Pancreas (tissue), 10 donors: ENCODE measurements at regions not wholly inside any gene's neighbourhood (a gene's known extent, or its start where the extent isn't known, plus 50 kb on each side); places are given as distances from the start of the nearest gene placed in this dataset.

Experiments used
- ATAC-seq, 4 donors: fragments of 200-7000 bp; cut with Tn5 transposase; one replicate each; pipeline versions ENCODE4 v1.8.0 to v1.9.1; 2020; ENCODE audit warnings: mild to moderate bottlenecking in 4 of 4, moderate library complexity in 4 of 4
- DNase-seq, 6 donors: peaks; one replicate each; pipeline ENCODE4 v3.0.0-alpha.2; 2020
- FAIRE-seq: peaks from 2 replicates; lab custom pipeline; 2012; peaks lifted over from hg19 to GRCh38; lab: Jason Lieb, UNC
- H3K27ac ChIP-seq, 4 donors: fragments of 200-600 bp; sonication (generic); 1 replicate in 3 of 4; 2 replicates in 1 of 4; pipeline versions ENCODE4 v1.5.0 to v1.8.0; 2020
- H3K27me3 ChIP-seq, 4 donors: fragments of 200-600 bp; one replicate each; pipeline ENCODE4 v1.8.0; 2021
- H3K36me3 ChIP-seq, 3 donors: fragments of 200-600 bp; sonication (generic) in 1 of 3; one replicate each; pipeline versions ENCODE4 v1.5.0 to v1.8.0; 2020 to 2021
- H3K4me1 ChIP-seq, 3 donors: fragments of 200-600 bp; one replicate each; pipeline ENCODE4 v1.8.0; 2021
- H3K4me3 ChIP-seq, 4 donors: fragments of 200-600 bp; sonication (generic) in 2 of 4; one replicate each; pipeline versions ENCODE4 v1.5.0 to v1.8.0; 2020 to 2021
- H3K9me3 ChIP-seq, 4 donors: fragments of 200-600 bp; one replicate each; pipeline ENCODE4 v1.8.0; 2021
- CTCF ChIP-seq, 4 donors: fragments of 200-600 bp; sonication (generic) in 3 of 4; IDR thresholded peaks; one replicate each; pipeline versions ENCODE4 v1.5.0 to v1.8.0; 2021; ENCODE audit warnings: antibody characterized with exemption in 4 of 4
- WGBS, 2 donors: extraction: QIAGEN DNeasy Blood & Tissue Kit; methylation state at CpG; one replicate each; pipeline ENCODE4 v1.1.7; 2013; 5-methylcytosine and 5-hydroxymethylcytosine counted together
- intact Hi-C, 3 donors: fragments of 100-400 bp; cut with DNase I; formaldehyde crosslinking; loops; one replicate each; pipeline versions ENCODE4 v1.11.1 to v1.14.2; 2022
- donor health status: healthy with polysubstance abuse.
- donor health status: DM: no; HTN: no; CAD: no; lungs with moderate emphysema.
- donor health status: DM: no; HTN: no; CAD: no.
- donor health status: control.
- donor health status: control.
- donor health status: Bipolar disorder and iron deficiency.
- donor health status: DM: yes; HTN: yes; CAD: no.
- donor health status: DM: no; HTN: no; CAD: no.
- donor health status: DM: no; HTN: no; CAD: no.
- donor health status: DM: yes; HTN: yes; CAD: no.

DNA sequence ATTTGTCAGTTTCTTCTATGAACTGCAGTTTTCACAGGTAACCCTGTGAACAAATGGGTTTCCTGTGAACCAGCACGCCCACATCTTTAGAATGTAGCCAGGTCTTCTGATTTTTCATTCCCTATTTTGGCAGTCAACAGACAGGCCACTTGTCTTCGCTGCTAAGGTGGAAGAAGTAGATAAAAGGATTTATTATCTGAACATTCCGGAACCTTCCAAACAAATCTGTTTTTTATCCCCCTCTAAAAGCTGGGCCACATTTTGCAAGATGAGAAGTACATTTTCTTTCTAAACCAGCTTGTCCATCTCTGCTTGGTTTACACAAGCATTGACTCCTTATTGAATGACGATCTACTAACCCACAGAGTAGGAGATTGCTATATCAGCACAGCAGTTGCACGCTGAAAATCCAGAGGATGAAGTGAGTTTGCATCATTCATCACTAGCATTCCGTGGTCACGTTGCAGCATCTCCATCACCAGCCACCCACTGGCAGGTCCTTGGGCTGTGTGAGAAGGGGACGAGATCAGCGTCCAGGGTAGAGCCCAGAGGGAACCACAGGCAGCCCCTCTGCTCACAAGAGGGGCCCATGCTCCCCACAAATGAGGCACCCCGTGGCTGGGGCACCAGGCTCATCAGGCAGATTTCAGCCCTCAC is 83.5 kb downstream of the TOMM20 start:
- Histone ChIP-seq H3K27me3 (no peaks in the 10 kb centered on the region), H3K27ac (no peak overlapping the region), H3K4me3 (no peak overlapping the region), H3K4me1 (no peaks in the 10 kb centered on the region), H3K9me3 (no peaks in the 10 kb centered on the region), H3K36me3 (no peaks in the 10 kb centered on the region)
- intact Hi-C loops, result no loop called here
- ATAC-seq (no peak), DNase-seq (no peak), FAIRE-seq (no peak)
- 86 to 90% methylated on average over 10 of the region's 10 CpGs for WGBS, 2 donors
- no peak for TF ChIP-seq CTCF (IDR thresholded peaks at IDR 0.05)

DNA sequence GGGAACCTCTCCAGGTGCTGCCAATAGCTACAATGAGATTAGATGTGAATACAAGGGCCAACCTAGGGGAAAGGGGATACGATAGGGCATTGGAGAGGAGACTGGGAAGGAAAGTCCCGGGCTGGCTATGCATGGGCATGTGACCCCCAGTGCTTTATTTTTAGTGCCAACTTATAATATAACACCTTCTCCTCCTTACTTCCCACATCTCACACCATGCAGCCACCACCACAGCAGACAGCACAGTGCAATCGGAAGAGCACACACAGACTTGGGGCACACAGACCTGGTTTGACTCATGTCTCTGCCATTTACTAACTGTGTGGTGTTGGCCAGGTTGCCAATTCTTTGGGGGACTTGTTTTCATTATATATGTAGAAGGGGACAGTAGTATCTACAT is 85.4 kb downstream of the TOMM20 start:
- TF ChIP-seq CTCF (IDR thresholded peaks at IDR 0.05), result no peak
- no peaks in the 10 kb centered on the region for H3K36me3 ChIP-seq
- H3K4me3 ChIP-seq, result no peak overlapping the region
- H3K4me1 ChIP-seq, result no peaks in the 10 kb centered on the region
- ATAC-seq (no peak), FAIRE-seq (no peak), DNase-seq (no peak)
- intact Hi-C loops, result no loop called here
- no peaks in the 10 kb centered on the region for H3K27me3 ChIP-seq
- no peak overlapping the region for H3K27ac ChIP-seq
- WGBS, 2 donors, result 76 to 79% methylated on average over 3 of the region's 3 CpGs
- H3K9me3 ChIP-seq, result no peaks in the 10 kb centered on the region

DNA sequence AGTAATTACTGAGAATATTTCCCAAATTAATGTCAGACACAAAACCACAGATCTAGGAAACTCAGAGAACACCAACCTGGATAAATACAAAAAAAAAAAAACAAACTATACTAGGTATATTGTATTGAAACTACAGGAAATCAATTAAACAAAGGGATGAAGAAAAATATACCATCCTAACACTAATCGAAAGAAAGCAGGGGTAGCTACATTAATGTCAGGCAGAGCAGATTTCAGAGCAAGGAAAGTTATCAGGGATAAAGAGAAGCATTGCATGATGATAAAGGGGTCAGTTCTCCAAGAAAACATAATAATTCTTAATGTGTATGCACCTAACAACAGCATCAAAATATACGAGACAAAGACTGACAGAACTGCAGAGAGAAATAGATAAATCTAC is 89.9 kb downstream of the TOMM20 start:
- no peak overlapping the region for H3K27ac ChIP-seq
- intact Hi-C loops, result no loop called here
- no peak for DNase-seq
- no peak overlapping the region for H3K4me3 ChIP-seq
- 81 to 88% methylated on average over 2 of the region's 2 CpGs for WGBS, 2 donors
- no peaks in the 10 kb centered on the region for H3K4me1 ChIP-seq
- no peak for ATAC-seq
- H3K27me3 ChIP-seq, result no peaks in the 10 kb centered on the region
- no peak for TF ChIP-seq CTCF (IDR thresholded peaks at IDR 0.05)
- no peak for FAIRE-seq
- H3K36me3 ChIP-seq, result no peaks in the 10 kb centered on the region
- H3K9me3 ChIP-seq, result no peaks in the 10 kb centered on the region

- H3K27me3 ChIP-seq, result no peaks in the 10 kb centered on the region
- ATAC-seq, result no peak
- DNase-seq, result no peak
- no peak overlapping the region for H3K27ac ChIP-seq
- intact Hi-C loops, result no loop called here
- no peak overlapping the region for H3K4me3 ChIP-seq
- no peak for FAIRE-seq
- no peaks in the 10 kb centered on the region for H3K9me3 ChIP-seq
- 97 to 100% methylated on average over 2 of the region's 2 CpGs for whole genome bisulfite sequencing, 2 donors
- no peaks in the 10 kb centered on the region for H3K36me3 ChIP-seq
- H3K4me1 ChIP-seq, result no peaks in the 10 kb centered on the region
- no peak for TF ChIP-seq CTCF (IDR thresholded peaks at IDR 0.05)
Measured at GRCh38 chr1:235035928-235036327, 92.7 kb downstream of the TOMM20 start.

- Histone ChIP-seq H3K27ac (no peak overlapping the region), H3K4me3 (no peak overlapping the region), H3K9me3 (no peaks in the 10 kb centered on the region), H3K27me3 (no peaks in the 10 kb centered on the region), H3K4me1 (no peaks in the 10 kb centered on the region), H3K36me3 (no peaks in the 10 kb centered on the region)
- ATAC-seq, result no peak
- intact Hi-C loops, result no loop called here
- TF ChIP-seq CTCF (IDR thresholded peaks at IDR 0.05), result no peak
- DNase-seq, result no peak
- no peak for FAIRE-seq
- 89 to 96% methylated on average over 7 of the region's 7 CpGs for WGBS, 2 donors
Measured at GRCh38 chr1:235030919-235031596, 97.6 kb downstream of the TOMM20 start.
